Renal cortex interstitium (tissue), 11 donors: ENCODE measurements at regions not wholly inside any gene's neighbourhood (a gene's known extent, or its start where the extent isn't known, plus 50 kb on each side); places are given as distances from the start of the nearest gene placed in this dataset.
"Not testable (repeated sequence)": the region's sequence is repeated elsewhere in the genome, so short reads cannot be mapped to it uniquely, and the experiment has no call there.

Source experiments
- DNase-seq, 11 donors: peaks; one replicate each; pipeline ENCODE4 v3.0.0-alpha.2; 2013; ENCODE audit warnings: low read depth in 9 of 11, low spot score in 4 of 11; ENCODE audit errors: extremely low read depth in 1 of 11

DNA sequence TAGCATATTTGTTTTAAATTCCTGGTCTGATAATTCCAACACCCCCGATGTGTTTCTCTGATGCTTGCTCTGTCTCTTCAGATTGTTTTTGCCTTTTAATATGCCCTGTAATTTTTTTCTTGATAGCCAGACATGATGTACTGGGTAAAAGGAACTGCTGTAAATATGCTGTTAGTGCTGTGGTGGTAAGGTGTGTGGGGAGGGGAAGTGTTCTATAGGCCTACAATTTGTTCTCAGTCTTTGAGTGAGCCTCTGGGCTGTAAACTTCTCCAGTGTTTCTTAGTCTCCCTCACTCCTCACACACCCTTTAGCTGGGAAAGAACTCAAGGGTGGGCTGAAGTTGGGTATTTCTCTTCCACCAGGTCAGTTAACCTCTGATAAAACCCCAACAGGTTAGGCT is 147.0 kb upstream of the OR4E1 start:
- DNase-seq = no peak

DNA sequence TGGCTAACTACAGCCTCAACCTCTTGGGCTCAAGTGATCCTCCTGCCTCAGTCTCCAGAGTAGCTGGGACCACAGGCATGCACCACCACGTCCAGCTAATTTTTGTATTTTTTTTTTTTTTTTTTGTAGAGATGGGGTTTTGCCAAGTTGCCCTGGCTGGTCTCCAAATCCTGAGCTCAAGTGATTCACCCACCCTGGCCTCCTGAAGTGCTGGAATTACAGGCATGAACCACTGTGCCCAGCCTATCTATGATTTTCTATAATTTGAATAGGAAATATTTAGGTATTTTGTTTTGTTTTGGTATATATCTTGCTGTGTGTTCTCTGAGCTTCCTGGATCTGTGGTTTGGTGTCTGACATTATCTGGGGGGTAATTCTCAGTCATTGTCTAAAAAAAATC is 146.3 kb upstream of the OR4E1 start:
- DNase-seq = not testable (repeated sequence)

- DNase-seq = not testable (repeated sequence)
These were observed 143.4 kb upstream of the OR4E1 start for GRCh38 chr14:21817010-21817409.

DNA sequence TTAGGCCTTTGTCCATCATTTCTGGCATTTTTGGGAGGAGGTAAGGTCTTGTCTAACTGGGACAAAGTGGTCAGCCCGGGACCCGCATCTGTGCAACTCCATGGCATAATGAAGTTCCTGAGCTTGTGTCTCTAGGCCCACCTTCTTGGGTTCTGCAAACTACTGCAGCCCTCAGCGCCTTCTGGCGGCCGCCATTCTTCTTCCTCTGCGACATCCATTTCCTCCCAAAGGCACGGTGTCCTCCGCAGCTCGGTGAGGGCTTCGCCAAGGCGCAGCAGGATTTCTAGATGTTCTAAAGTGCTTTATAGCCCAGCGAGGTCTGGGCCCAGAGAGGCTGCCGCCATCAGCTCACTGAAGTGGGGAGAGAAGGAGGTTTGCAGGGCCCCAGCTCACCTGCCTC is 134.4 kb upstream of the OR4E1 start:
- no peak for DNase-seq

GRCh38 chr14:21804981-21805380 is 131.4 kb upstream of the OR4E1 start:
- no peak for DNase-seq

- no peak for DNase-seq
These were observed 128.8 kb upstream of the OR4E1 start for GRCh38 chr14:21802441-21802840.

- DNase-seq = no peak
These were observed 123.3 kb upstream of the OR4E1 start for GRCh38 chr14:21796916-21797315.

DNA sequence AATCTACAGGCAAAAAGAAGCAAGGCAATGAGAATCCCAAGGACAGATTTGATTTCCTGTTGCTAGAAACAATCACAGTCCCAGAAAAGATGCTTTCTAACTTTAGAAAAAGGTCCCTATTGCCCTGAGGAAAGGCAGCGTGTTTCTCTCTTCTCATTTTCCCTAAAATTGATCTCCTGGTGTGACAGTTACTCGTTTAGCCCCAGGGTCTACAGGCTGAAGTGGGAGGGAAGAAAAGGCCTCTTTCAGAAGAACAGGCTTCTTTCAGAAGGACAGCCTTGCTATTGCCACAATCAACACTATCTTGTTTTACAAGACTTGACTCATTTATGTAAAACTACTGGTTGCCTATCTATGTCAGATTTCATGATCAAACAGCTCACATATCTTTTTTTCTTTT is 121.8 kb upstream of the OR4E1 start:
- DNase-seq = no peak

GRCh38 chr14:21791749-21792148 is 118.1 kb upstream of the OR4E1 start:
- no peak for DNase-seq

DNA sequence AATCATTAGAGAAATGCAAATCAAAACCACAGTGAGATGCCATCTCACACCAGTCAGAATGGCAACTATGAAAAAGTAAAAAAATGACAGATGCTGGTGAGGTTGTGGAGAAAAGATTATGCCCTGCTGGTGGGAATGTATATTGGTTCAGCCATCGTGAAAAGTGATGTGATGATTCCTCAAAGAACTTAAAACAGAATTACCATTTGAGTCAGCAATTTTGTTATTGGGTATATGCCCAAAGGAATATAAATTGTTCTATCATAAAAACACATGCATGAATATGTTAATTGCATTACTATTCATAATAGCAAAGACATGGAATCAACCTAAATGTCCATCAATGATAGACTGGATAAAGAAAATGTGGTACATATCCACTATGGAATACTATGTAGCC is 115.1 kb upstream of the OR4E1 start:
- not testable (repeated sequence) for DNase-seq

GRCh38 chr14:21787242-21787641 is 113.6 kb upstream of the OR4E1 start:
- not testable (repeated sequence) for DNase-seq

- no peak for DNase-seq
These were observed 107.9 kb upstream of the OR4E1 start for GRCh38 chr14:21781543-21781942.

DNA sequence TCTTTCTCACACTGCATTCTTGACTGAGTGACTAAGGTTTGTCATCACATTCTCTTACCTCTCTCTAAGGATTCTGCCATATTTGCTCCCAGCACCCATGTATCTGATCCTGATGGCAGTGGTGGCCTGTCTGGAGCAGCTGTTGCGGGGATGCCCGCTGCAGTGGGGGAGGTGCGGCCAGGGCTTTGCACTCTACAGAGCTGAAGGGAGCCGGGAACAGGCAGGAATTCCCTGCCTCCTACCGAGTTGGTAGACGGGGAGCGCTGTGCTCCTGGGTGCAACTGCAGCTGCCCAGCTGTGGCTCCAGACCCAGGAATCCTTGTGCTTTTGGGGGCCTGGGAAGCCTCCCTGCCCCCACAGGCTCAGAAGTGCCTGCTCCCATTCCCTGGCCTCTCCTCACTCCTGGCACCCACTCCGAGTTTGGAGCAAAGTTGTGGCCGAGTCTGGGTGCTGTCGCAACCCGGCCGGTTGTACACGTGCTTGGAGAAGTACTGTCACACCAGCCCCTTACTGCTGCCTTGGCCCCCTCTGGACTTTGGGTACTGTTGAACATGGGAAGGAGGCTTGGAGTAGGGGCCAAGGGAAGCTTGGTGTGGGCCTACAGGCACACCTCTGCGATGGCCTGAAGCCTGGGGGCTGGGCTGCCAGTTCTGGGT is 106.9 kb upstream of the OR4E1 start:
- DNase-seq = no peak

GRCh38 chr14:21771671-21772070 is 98.1 kb upstream of the OR4E1 start:
- no peak for DNase-seq

- no peak for DNase-seq
These were observed 95.2 kb upstream of the OR4E1 start for GRCh38 chr14:21768875-21769257.

DNA sequence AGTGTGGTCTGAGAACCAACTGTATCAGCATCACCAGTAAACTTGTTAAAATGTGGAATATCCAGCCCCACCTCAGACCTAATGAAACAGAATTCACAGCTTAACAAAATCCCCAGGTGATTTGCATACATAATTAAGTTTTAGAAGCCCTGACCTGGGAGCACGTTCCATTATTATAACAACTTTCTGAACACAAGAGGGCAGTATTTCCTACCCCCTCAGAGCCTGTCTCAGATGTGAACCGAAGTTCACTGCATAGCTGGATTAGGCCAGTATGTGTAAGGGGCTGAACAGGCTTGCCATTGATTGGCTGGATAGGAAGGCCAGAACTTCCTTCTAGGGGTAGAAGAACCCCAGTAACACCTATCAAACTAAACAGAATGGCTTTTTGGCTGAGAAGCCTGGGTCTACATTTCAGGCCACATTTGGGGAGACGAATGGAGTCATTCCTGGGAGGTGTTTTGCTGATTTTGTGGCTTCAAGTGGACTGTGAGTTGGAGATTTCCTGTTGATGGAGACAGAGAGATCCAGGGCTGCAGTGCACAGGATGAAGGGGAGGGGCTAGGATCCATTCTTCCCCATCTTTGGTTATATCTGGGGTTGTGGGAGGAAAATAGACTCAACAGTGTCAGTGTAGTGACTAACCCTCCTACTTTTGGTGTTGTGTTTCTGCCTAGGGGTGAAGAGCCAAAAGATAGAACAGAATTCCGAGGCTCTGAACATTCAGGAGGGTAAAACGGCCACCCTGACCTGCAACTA is 94.7 kb upstream of the OR4E1 start:
- no peak for DNase-seq

- not testable (repeated sequence) for DNase-seq
These were observed 86.7 kb upstream of the OR4E1 start for GRCh38 chr14:21760360-21760759.

GRCh38 chr14:21749306-21749868 is 75.8 kb upstream of the OR4E1 start:
- no peak for DNase-seq

- DNase-seq = peak in 8 of 11 donors; percentile 23 to 43 (median 32)
These were observed 75.3 kb upstream of the OR4E1 start for GRCh38 chr14:21748869-21749303.

GRCh38 chr14:21735639-21736307 is 62.2 kb upstream of the OR4E1 start:
- no peak for DNase-seq
